ENCODE measurements at regions not wholly inside any gene's neighbourhood (a gene's known extent, or its start where the extent isn't known, plus 50 kb on each side); places are given as distances from the start of the nearest gene placed in this dataset.

GRCh38 chr6:10166031-10166430, 248.8 kb downstream of the TFAP2A start:
- TF ChIP-seq CTCF (conservative IDR thresholded peaks at IDR 0.05; ENCODE audit: low read depth, low read length) (no peak), EZH2phosphoT487 (IDR thresholded peaks at IDR 0.05; ENCODE audit: borderline replicate concordance, low read length) (no peak)

Measured in PC-3 (cell line).